ENCODE measurements at regions not wholly inside any gene's neighbourhood (a gene's known extent, or its start where the extent isn't known, plus 50 kb on each side); places are given as distances from the start of the nearest gene placed in this dataset.
A peak's percentile ranks its signal among the peaks of the same experiment; 100 is the strongest.

- ATAC-seq (ENCODE audit: low FRiP score in 2 of 2) (no peak), DNase-seq (no peak)
- TF ChIP-seq POLR2AphosphoS5 (IDR thresholded peaks at IDR 0.05) = no peak
- TF ChIP-seq EP300 (IDR thresholded peaks at IDR 0.05) = no peak
- TF ChIP-seq CTCF (IDR thresholded peaks at IDR 0.05) = no peak
- TF ChIP-seq POLR2A (IDR thresholded peaks at IDR 0.05) = no peak
- WGBS, 2 donors = 87 to 91% methylated on average over 6 of the region's 6 CpGs
- Histone ChIP-seq H3K27ac (no peak overlapping the region), H3K4me3 (no peak overlapping the region), H3K27me3 (no peaks in the 10 kb centered on the region), H3K36me3 (no peaks in the 10 kb centered on the region), H3K4me1 (no peaks in the 10 kb centered on the region), H3K9me3 (no peaks in the 10 kb centered on the region)
These were observed 217.5 kb upstream of the ADAMTS3 start for GRCh38 chr4:72786401-72786990.

GRCh38 chr4:72779241-72779640 is 210.2 kb upstream of the ADAMTS3 start:
- H3K27me3 ChIP-seq = no peaks in the 10 kb centered on the region
- WGBS, 2 donors = 82 to 86% methylated on average over 4 of the region's 4 CpGs
- DNase-seq = no peak
- no peak overlapping the region for H3K27ac ChIP-seq
- TF ChIP-seq POLR2AphosphoS5 (IDR thresholded peaks at IDR 0.05) (no peak), EP300 (IDR thresholded peaks at IDR 0.05) (no peak), CTCF (IDR thresholded peaks at IDR 0.05) (no peak), POLR2A (IDR thresholded peaks at IDR 0.05) (no peak)
- H3K9me3 ChIP-seq = no peaks in the 10 kb centered on the region
- no peaks in the 10 kb centered on the region for H3K4me1 ChIP-seq
- ATAC-seq (ENCODE audit: low FRiP score in 2 of 2) = no peak
- H3K4me3 ChIP-seq = no peak overlapping the region
- H3K36me3 ChIP-seq = no peaks in the 10 kb centered on the region

GRCh38 chr4:72777436-72777835 is 208.4 kb upstream of the ADAMTS3 start:
- H3K4me1 ChIP-seq = no peaks in the 10 kb centered on the region
- TF ChIP-seq CTCF (IDR thresholded peaks at IDR 0.05) (no peak), POLR2A (IDR thresholded peaks at IDR 0.05) (no peak), EP300 (IDR thresholded peaks at IDR 0.05) (no peak), POLR2AphosphoS5 (IDR thresholded peaks at IDR 0.05) (no peak)
- ATAC-seq (ENCODE audit: low FRiP score in 2 of 2) (no peak), DNase-seq (no peak)
- WGBS, 2 donors = 83 to 87% methylated on average over 6 of the region's 6 CpGs
- no peak overlapping the region for H3K27ac ChIP-seq
- no peaks in the 10 kb centered on the region for H3K27me3 ChIP-seq
- H3K4me3 ChIP-seq = no peak overlapping the region
- H3K36me3 ChIP-seq = no peaks in the 10 kb centered on the region
- H3K9me3 ChIP-seq = no peaks in the 10 kb centered on the region

- H3K27ac ChIP-seq = no peak overlapping the region
- DNase-seq (no peak), ATAC-seq (ENCODE audit: low FRiP score in 2 of 2) (no peak)
- no peaks in the 10 kb centered on the region for H3K4me1 ChIP-seq
- no peaks in the 10 kb centered on the region for H3K36me3 ChIP-seq
- no peaks in the 10 kb centered on the region for H3K9me3 ChIP-seq
- H3K27me3 ChIP-seq = no peaks in the 10 kb centered on the region
- no peak overlapping the region for H3K4me3 ChIP-seq
- no peak for TF ChIP-seq POLR2A (IDR thresholded peaks at IDR 0.05)
- no peak for TF ChIP-seq CTCF (IDR thresholded peaks at IDR 0.05)
These were observed 201.7 kb upstream of the ADAMTS3 start for GRCh38 chr4:72770708-72771107.

GRCh38 chr4:72768364-72768763 is 199.3 kb upstream of the ADAMTS3 start:
- ATAC-seq (ENCODE audit: low FRiP score in 2 of 2) = peak in 1 of 2 donors; percentile 17
- peak overlapping the region in 1 of 4 donors; percentile 56 for H3K27ac ChIP-seq
- no peaks in the 10 kb centered on the region for H3K36me3 ChIP-seq
- no peaks in the 10 kb centered on the region for H3K4me1 ChIP-seq
- no peaks in the 10 kb centered on the region for H3K27me3 ChIP-seq
- H3K9me3 ChIP-seq = no peaks in the 10 kb centered on the region
- TF ChIP-seq EP300 (IDR thresholded peaks at IDR 0.05) (no peak), POLR2AphosphoS5 (IDR thresholded peaks at IDR 0.05) (no peak), POLR2A (IDR thresholded peaks at IDR 0.05) (no peak), CTCF (IDR thresholded peaks at IDR 0.05) (no peak)
- H3K4me3 ChIP-seq = no peak overlapping the region
- no peak for DNase-seq
- WGBS, 2 donors = 69 to 77% methylated on average over 2 of the region's 2 CpGs

Data from upper lobe of left lung (tissue), 6 donors.